GF-D8 (cell line): ENCODE measurements at regions not wholly inside any gene's neighbourhood (a gene's known extent, or its start where the extent isn't known, plus 50 kb on each side); places are given as distances from the start of the nearest gene placed in this dataset.

Experiments
- DNase-seq: peaks from one replicate; lab custom pipeline; 2025; lab: John Stamatoyannopoulos, UW

- DNase-seq = no peak
Observed at GRCh38 chr1:118346936-118347335, 161.9 kb upstream of the SPAG17 start.

GRCh38 chr1:118340928-118341910 lies 156.2 kb upstream of the SPAG17 start:
- DNase-seq = no peak

- no peak for DNase-seq
Observed at GRCh38 chr1:118339400-118340124, 154.5 kb upstream of the SPAG17 start.

GRCh38 chr1:118338936-118339335 lies 153.9 kb upstream of the SPAG17 start:
- DNase-seq = no peak

GRCh38 chr1:118337346-118337745 lies 152.3 kb upstream of the SPAG17 start:
- no peak for DNase-seq

DNA sequence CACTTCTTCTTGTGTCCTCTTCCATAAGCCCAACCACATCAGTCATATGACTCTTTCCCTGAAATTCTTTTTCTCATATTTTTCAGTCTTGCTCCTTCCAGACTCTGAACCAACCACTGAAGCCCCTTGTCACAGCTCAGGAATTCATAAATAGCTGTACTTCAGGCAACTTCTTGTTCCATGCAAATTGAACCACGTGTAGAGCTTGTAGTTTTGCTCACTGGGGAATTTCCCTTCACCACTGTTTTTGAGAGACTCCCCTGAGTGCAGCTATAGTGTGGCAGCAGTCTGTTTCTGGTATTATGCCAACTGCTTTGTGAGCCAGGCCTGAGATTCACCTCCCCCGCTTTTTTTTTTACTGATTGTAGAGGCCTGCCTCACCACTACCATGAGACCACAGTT lies 150.3 kb upstream of the SPAG17 start:
- no peak for DNase-seq

- DNase-seq = no peak
Observed at GRCh38 chr1:118334506-118334905, 149.5 kb upstream of the SPAG17 start.

DNA sequence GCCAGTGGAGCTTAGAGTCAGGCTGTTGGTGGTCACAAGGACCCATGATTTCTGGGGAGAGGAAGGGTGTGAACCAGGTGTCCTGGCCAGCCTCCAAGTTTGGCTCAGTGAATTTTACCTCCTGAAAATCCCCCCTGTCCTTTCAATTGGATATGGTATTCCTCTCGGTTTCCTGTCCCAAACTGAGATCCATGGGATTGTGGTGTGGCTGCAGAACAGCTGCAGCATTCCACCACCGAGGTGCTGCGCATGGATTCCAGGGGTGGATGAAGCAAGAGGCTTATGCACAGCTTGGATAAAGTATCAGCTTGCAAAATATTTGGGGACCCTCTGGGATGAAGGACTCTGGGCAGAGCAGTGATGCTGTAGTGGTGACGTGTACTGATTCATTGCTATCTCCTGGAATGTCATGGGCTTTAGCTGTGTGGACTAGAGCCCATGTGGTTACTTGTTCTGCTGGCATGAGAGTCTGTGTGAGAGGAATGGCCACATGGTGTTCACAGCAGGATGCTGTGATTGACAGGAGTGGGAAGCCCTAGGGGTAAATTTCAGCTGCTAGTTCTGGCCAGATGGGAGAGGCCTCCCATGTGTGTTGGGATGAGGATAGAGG lies 148.7 kb upstream of the SPAG17 start:
- no peak for DNase-seq

DNA sequence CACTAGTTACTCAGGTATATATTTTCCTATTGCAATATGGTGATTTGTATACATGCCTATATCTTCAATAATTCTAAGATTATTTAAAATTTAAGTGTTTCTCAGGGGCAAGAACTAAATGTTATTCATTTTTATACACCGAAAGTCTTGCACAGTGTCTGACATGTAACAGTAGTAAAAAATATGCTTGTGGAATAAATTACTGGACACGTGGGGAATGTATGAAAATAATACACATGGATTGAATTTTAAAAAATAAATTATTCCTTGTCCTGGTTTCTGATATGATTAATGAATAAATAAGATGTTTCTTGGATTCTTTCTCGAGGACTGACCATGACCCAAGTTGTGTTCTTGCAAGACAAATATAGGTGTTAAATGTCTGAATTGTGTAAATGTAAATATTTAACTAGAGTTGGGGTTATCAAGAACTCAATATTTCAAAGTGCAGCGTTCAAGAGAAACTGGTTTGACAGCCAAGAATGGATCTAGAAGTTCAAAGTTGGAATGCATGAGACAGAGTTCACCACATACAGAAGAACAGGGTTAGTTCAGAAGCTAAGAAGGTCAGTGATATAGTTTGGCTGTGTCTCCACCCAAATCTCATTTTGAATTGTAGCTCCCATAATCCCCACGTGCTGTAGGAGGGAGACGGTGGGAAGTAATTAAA lies 142.1 kb upstream of the SPAG17 start:
- DNase-seq = no peak

DNA sequence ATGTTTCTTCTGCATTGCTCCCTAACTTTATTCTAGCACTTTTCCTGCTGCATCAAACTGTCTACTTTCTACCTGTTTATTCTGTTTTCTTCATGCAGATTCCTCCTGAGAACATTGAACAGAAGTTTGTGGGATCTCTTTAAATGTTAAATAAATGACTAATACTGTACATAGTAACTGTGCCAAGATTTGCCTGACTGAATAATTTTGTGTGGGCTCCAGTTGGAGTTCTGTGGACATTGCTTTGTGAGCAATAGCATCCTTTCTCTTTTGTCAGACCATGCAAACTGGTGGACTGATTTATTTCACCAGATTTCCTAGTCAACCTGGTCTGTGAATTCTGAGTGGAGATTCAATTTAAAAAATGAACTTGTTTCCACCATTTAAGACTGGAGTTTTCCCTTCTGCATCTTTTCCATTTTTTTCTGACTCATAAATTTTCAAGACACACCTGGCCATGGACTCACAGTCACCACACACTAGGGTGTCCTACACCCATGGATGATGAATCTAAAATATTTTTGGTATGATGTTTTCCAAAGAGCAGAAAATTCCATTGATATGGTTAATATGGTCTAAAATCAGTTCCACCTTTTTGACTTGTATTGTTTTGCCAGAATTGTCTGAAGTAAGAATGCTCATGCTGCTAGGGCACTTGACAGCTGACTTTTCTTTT lies 140.7 kb upstream of the SPAG17 start:
- no peak for DNase-seq

- no peak for DNase-seq
Observed at GRCh38 chr1:118323246-118323645, 138.2 kb upstream of the SPAG17 start.

GRCh38 chr1:118322331-118322730 lies 137.3 kb upstream of the SPAG17 start:
- DNase-seq = no peak

DNA sequence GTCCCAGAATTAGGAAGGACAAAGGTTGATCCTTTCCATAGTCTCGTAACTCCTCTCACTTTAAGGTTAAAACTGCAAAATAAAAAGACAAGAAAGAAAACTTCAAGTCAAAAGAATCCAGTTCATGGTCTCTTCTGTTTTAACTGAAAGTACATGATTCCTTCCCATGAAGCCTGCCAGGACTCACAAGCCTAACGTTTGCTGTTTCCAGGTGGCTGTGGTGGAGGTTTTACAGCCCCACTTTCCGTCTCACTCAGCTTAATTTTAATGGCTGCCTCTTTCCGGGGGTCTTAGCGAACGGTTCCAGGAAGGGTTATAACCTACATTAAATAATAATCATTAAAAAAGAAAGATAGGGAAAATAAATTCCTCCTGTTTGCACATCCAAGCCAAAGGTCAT lies 136.8 kb upstream of the SPAG17 start:
- no peak for DNase-seq

DNA sequence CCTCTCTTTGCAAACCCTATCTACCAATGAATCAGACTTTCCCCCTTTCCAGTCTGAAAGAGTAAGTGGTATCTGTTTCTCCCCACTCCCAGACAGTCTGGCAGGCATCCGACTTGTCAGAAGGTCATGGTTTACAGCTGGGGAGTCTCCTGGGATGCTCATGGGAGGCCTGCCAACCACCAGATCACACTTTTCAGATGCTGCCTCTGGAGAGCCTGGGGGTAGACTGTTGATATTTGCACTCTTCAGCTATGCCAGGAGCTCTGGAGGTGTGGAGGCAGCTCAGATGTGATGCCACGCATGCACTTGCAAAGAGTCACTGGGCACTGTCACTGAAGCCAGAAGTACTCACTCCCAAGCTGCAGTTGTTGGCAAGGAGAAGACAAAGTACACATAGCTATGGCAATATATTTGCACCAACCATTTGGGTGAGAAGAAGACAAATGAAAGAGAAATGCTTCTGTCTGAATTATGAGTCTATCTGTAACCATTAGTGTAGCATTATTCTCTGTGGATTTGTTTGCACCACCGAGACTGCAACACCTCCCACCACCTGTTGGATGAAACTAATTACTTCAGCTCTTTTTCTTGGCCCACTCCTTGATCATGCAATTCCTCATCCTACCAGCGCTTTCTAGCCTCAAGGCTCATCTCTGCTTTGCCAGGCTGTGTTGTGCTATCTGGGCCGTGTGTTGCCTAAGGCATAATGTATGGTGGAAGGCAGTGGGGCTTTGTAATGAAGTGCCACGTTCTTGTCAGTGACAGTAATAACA lies 133.0 kb upstream of the SPAG17 start:
- DNase-seq = no peak

- no peak for DNase-seq
Observed at GRCh38 chr1:118306851-118307250, 121.8 kb upstream of the SPAG17 start.

DNA sequence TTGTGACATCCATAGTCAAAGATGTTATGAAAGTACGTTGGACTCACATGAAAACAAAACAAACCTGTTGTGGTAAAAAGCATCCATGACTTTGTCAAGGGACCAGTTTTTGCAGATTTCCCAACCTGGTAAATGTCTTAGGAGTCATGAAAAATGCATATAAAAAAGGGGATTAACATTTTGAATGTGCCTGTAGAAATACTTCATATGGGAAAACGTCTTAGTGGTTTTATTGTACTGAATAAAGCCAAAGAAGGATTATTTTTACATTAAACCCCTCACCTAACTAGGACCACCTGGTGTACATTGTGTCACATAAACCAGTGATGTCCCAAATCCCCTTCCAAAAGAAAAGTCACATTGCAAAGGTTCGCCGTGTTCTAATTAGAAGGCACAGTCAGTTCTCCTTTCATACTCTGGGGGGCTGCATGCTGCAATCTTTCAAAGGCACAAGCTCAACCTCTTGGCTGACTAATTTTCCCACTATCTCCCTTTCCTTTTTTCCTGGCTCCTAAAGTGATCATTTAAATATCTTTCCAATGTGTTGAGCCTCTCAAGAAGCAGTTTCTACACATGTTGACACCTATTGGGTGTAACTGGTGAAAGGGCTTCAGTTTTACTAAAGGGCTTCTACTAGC lies 119.8 kb upstream of the SPAG17 start:
- DNase-seq = no peak

- DNase-seq = no peak
Observed at GRCh38 chr1:118303534-118303933, 118.5 kb upstream of the SPAG17 start.

DNA sequence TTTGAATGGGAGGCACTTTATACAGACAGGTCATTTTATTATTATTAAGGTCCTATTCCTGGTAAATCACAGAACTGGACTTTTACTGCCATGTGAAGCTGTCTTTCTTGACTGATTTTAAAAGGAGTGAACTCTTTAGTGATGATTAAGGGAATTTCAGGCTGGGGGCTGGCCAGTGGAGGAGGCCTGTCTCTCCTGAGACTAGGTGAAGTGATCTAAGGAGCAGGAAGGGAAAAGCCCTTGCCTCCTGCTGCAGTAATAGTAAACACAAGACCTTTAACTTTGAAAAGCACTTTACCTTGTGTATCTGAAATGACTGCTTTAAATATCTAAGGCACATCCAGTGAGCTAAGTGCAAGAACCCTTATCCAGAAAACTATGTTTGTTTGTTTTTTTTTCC lies 118.0 kb upstream of the SPAG17 start:
- no peak for DNase-seq

DNA sequence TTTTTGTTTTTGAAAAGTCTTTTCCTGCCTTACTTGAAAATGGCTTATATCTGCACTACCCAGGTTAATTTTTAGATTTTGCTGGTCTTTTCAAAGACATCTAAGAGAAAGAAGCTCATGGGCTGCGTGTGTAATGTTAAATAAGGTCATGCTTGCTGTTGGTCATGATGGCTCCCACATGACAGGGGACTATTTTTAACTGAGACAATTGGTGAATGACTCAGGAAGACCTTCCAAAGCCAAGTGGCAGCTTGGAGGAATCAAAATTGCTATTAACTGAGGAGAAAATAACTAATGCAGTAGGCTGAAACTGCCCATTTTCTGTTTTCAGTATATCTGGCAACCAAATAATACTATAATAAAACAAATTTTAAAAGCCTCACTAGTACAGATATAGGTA lies 117.1 kb upstream of the SPAG17 start:
- no peak for DNase-seq

- DNase-seq = no peak
Observed at GRCh38 chr1:118300808-118301207, 115.8 kb upstream of the SPAG17 start.
